ENCODE measurements at regions not wholly inside any gene's neighbourhood (a gene's known extent, or its start where the extent isn't known, plus 50 kb on each side); places are given as distances from the start of the nearest gene placed in this dataset.

DNA sequence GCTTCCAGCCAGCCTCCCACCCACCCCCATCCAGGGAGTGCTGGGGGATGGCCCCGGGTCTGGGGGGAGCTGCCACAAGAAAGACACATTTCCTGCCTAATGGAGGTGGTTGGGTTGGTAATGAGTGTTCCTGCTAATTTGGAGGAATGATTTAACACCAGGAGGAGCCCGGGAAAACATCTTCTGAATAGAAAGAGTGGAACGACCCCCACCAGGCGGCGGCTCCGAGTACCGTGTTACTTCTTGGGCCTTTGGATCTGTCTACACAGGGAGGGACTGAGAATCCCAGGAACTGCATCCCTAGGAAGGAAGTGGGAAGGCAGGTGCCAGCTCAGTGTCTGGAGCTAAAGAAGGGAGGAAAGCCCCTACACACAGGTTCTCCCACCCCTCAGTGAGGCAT, 64.6 kb downstream of the TSPAN17 start:
- intact Hi-C loops (cut with DNase I): no loop called here
- no peak for DNase-seq

DNA sequence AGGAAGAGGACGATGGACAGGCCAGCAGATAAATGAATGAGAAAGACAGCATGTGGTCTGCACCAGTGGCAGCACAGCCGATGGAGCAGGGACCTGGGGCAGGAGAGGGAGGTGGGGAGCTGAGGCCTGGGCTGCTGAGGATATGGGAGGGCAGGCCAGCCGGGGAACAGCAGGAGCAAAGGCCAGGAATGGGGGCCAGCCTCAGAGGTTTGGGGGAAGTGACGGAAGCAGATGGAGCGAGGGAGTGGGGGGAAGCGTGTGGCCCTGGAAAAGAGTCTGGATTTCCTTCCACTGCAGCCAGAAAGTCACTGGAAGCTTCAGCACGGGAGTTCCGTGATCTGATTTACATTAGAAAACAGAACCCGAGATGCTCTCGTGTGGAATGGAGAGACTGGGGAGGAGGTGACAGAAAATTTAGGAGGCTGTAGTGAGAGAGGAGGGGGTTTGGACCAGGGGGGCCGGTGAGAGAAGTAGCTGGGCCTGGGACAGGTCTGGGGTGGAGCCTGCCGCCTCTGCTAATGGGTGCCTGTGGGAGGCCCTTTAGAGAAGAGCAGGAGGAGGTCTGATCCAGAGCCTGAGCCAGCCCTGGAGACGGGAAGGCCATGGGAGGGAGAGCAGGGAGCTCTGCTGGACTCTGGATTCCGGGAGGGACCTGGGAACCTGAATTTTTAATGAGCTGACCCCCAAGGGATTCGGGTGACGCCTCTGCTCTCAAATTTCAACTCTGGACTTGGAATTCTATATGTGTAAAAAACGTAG, 65.4 kb downstream of the TSPAN17 start:
- no peak for DNase-seq

DNA sequence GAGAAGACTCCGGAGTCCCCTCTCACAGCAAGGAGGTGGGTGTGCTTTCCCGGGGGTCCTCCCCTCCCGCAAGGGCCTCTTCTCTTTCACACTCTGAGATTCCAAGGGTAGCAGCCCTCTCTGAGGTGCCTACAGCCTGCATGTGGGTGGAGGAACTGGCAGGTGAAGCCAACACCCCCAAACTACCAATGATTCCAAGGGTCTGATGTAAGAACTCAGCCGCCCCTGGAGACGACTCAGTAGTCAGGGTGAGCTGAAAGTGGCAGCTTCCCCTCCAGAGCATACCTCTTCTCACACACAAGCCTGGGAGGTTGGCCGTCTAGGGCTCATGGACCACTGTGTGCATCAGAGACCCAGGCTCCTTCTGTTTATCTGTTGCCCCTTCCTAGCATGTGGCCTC, 66.1 kb downstream of the TSPAN17 start:
- peak in 17 of 42 donors; percentile 13 to 80 (median 45) for DNase-seq
- intact Hi-C loops (cut with DNase I): no loop called here

More for the DNA sequence above, 65.4 kb downstream of the TSPAN17 start:
- intact Hi-C loops (cut with DNase I): no loop called here

DNA sequence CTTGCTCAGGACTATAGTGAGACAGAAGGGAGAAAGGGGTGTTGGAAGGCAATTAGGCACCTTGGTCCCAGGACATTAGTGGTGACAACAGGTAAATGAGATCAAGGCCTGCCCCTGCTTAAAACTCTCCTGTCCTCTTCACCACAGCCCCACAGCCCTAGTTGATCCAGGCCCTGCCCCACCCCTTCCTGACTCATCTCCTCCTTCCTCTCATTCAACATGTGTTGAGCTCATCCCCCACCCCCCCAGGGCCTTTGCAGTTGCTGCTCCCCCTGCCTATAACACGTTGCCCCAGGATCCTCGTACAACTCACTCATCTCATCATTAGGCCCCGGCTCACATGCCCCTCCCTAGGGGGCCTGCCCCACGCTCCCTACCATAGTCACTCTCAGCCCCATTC, 66.8 kb downstream of the TSPAN17 start:
- intact Hi-C loops (cut with DNase I): no loop called here
- DNase-seq: peak in 4 of 42 donors; percentile 35 to 54 (median 42)

- intact Hi-C loops (cut with DNase I): no loop called here
- DNase-seq: peak in 4 of 42 donors; percentile 14 to 56 (median 48)
These were observed 69.0 kb downstream of the TSPAN17 start for GRCh38 chr5:176716320-176716719.

- no peak for DNase-seq
- intact Hi-C loops (cut with DNase I): no loop called here
These were observed 71.9 kb downstream of the TSPAN17 start for GRCh38 chr5:176719113-176719739.

DNA sequence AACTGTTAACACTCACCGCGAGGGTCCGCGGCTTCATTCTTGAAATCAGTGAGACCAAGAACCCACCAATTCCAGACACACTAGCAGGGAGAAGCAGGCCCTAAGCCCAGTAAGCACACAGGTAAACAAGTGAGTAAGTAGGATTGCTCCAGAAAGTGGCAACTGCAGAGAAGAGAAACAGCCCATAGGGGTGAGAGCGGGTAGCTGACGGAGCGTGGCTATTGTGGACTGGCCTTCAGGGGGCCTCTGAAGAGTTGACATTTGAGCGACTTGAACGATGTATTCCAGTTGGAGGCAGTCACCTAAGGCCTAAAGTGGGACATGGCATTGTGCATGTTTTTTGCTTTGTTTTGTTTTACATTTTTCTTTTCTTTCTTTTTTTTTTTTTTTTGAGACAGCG, 74.2 kb downstream of the TSPAN17 start:
- no peak for DNase-seq
- intact Hi-C loops (cut with DNase I): no loop called here

- intact Hi-C loops (cut with DNase I): no loop called here
- DNase-seq: no peak
These were observed 75.5 kb downstream of the TSPAN17 start for GRCh38 chr5:176722757-176723156.

DNA sequence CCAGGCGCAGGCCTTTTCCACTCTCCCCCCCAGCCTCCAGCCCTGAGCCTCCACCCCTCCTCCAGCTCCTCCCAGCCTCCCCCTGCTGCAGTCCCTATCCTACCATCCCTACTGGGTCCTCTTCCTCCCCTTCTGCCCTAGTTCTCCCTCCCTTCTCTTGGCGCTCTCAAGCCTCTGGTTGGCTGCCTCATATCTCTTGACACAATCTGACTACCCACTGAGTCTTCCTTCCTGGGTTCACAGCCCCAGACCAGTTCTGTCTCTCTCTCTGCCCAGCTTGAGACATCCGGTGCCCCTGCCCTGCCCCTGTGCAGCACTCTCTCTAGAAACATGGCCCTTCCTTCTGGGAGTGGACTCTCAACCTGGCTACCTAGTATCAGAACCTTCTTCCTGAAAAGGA, 76.2 kb downstream of the TSPAN17 start:
- intact Hi-C loops (cut with DNase I): no loop called here
- DNase-seq: no peak

DNA sequence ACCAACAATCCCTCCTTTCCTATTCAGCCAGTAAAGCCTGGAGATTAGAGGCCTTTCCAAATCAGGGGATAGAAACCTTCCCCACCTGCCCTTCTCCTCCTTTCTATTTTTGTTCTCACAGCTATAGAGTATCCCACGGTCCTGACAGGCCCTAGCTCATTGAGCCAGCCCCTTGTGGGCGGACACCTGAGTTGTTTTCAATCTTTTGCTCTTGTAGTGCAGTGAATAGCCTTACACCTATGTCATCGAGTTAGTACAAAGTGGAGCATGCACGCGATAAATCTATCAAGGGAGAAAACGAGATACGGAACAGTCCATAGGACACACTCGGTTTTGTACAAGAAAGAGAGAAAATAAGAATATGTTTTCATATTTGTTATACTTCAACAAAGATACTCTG, 77.2 kb downstream of the TSPAN17 start:
- no peak for DNase-seq
- intact Hi-C loops (cut with DNase I): no loop called here

DNA sequence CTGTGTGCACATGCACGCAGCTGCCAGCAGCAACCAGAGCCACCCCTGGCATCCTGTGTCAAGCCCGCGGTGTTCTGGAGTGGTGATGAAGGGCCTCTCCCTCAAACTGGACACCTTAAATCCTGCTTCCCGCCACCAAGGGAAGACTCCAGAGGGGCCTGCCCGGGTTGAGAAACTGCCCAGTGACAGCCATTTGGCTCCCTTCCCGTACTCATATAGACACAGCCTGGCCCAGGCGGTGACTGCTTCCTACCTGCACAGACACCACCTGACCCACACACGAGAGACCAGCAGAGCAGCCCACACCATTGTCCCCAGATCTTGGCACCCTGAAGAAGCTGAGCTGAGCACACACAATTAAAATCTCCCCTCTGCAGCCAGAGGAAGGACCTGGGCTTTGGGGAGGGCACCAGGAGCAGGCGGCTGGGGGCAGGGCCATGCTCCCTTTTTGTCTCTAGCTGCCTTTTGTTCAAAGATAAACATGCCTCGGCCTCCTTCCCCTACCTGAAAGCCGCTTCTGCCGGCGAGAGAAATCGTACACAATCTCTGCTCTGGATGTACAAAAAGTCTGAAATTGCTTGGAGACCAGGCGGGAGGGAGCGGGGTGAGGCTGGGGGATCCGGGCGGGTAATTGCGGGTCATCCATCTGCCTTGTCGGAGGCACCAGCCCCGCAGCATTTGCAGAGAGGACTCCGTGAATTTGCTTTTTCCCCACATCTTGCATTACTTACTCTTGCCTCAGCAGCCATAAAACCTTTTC, 78.4 kb downstream of the TSPAN17 start:
- DNase-seq: no peak
- intact Hi-C loops (cut with DNase I): no loop called here

DNA sequence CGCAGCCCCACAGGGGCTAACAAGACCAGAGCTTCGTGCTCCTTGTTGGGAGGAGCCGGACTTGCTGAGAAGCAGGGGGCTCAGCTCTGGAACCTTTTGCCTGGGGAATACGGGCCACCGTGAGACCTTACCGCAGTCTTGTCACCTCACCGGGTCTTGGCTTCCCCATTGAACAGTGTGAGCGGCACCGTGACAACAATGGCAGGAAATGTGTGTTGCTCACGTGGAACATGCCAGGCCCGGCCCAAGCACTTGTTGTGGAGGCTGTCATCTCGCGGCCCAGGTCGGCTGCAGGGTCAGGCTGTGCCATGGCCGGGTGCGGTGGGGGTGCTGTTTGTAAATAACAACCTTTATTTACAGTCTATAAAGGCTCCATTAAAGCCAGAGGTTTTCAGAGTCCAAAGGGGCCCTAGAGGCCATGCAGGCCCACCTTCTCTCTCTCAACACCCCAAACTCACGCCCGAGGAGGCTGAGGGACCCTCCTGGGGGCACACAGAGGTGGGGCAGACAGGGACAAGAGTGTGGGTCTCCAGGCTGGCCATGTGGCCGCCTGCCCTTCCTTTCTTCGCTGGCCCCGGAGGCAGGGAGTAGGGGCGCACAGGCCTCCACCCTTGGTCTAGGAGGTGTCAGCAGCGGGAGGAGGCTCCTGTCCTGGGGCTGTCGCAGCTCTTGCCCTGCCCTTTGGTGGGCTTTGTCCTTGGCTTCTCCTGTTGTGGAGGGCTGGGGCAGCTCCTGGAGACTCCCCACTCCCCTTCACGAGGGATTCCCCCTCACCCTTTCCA, 79.7 kb downstream of the TSPAN17 start:
- DNase-seq: no peak
- intact Hi-C loops (cut with DNase I): no loop called here

- intact Hi-C loops (cut with DNase I): no loop called here
These were observed 80.2 kb downstream of the TSPAN17 start for GRCh38 chr5:176727528-176727900.

DNA sequence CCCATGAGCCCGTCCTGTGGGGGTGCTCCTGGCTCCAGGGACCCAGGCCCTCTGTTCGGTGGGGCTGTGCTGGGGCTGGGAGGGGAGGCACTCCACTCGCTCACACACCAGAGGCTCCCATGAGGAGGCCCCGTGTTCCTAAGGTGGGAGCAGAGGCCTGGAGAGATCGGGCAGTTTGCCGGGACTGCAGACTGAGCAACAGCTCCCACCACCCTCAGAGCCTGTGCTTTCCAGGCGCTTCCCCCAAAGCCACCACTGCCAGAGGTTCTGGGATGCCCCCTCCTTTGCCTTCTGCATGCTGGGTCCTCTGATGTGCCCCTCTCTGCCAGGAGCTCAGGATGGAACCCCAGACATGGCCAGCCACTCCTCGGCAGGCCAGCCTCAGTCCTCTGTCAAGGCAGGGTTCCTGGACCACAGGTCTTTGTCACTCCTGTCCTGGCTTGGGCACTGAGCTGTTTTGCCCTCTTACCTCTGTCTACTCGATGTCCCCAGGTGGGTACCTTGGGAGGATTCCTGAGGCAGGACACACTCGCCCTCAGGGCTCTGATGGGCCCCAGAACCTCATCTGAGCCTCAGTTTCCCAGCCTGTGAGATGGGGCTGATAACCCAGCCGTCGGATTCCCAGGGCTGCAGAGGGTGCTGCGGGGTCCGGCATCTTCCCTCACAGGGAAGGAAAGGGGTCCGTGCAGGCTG, 80.8 kb downstream of the TSPAN17 start:
- intact Hi-C loops (cut with DNase I): no loop called here
- DNase-seq: no peak

More at GRCh38 chr5:176727528-176727900, 80.2 kb downstream of the TSPAN17 start:
- DNase-seq: no peak

DNA sequence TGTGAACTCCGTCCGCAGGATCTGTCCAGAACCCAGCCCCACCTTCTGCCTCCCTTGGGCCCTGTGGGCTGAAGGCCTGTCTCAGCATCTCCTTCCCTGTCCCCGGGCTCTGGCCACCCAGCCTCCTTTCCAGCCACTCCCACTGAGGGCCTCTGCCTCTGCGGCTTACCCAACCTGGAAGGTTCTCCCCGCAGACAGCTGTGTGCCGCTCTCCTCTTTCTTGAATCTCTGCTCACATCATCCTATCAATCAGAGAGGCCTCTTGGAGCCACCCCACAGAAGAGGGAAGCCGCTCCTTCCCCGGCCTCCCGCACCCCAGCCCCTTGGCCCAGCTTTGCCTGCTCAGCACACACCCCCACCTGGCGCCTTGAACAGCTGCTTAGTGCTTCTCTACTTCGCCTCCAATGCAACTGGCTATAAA, 81.5 kb upstream of the UNC5A start:
- intact Hi-C loops (cut with DNase I): no loop called here
- no peak for DNase-seq

DNA sequence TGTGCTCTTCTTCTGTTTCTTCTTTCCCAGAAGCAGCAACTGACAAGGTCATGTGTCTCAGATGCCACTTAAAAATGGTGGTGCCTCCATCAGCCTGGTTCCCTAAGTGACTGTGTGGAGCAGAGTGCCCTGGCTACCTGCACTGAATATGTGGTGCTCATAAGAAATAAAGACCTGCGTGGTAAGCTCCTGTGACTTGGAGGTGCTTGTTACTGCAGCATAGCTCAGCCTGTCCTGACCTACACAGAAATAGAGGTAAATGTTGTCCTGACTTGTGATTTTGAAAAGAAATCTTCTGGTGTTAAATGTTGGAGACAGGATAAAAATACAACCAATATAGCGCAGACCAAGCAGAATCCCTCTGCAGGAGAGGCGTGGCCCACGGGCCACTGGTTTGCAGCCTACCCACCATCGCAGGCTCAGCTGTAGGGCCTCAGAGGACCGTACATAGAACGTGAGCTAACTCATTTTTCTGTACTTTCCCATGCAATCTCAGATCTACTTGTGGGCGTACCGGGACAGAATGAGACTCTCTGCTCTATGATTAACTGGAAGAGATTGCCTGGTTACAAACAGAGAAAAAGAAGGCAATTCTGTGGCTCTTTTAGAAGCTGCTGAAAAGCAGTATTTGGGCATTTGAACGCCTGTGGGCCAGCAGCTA, 79.4 kb upstream of the UNC5A start:
- intact Hi-C loops (cut with DNase I): no loop called here
- peak in 2 of 42 donors; percentile 18 to 30 for DNase-seq

DNA sequence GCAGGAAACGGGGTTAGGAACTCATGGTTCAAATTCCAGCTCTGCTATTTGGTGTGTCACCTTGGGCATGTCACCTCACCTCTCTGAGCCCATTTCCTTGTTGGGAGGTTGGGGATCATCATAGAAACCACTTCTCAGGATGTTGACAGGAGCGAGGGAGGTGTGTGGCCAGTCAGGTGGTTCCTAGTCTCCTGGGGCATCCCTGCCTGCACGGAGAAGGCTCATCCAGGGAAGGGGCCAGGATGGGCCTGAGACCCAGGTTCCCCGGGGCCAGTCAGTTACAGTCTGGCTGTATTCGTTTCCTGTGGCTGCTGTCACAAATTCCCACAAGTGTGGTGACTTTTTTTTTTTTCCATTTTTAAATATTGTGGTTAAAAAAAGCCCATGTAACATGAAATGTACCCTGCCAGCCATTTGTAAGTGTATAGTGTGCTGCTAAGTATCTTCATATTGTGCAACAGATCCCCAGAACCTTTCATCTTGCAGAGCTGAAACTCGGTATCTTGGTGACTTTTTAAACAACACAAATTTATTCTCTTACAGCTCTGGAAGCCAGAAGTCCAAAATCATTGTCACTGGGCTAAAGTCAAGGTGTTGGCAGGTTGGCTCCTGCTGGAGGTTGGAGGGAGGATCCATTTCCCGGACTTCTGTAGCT, 78.7 kb upstream of the UNC5A start:
- intact Hi-C loops (cut with DNase I): no loop called here
- DNase-seq: no peak

- DNase-seq: peak in 1 of 42 donors; percentile 12
- intact Hi-C loops (cut with DNase I): no loop called here
These were observed 78.1 kb upstream of the UNC5A start for GRCh38 chr5:176732306-176732705.
